ENCODE measurements at regions not wholly inside any gene's neighbourhood (a gene's known extent, or its start where the extent isn't known, plus 50 kb on each side); places are given as distances from the start of the nearest gene placed in this dataset.

DNA sequence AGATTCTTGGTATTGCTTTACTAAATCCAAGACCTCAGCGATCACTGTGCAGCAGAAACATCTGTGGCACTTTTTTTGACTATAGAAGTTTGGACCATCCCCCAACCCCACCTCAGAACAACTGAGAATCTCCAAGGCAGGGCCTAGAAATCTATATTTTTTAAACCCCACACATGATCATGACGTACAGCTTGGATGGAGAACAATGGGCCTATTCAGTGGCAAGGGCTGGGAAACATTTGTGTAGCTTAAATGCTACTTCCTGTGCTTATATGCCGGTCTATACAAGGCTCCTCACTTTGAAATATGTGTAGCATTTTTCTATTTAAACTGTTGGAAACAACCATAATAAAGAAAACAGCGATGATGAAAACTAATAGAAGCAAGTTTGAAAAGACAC is 55.1 kb upstream of the SPRED1 start:
- Histone ChIP-seq H3K4me3 (replicated peaks in 1 of 2; ENCODE audit: low read depth in 1 of 2, low read length in 2 of 2) (no peak overlapping the region), H3K79me2 (ENCODE audit: insufficient read depth, low read length) (no peaks in the 10 kb centered on the region), H3K36me3 (ENCODE audit: control insufficient read depth in 1 of 2, insufficient read depth in 2 of 2, low read length in 2 of 2) (no peaks in the 10 kb centered on the region), H2AFZ (ENCODE audit: low read depth, low read length, poor library complexity, severe bottlenecking) (no peak overlapping the region), H3K9me3 (ENCODE audit: control insufficient read depth in 1 of 2, insufficient read depth in 1 of 2, low read depth in 1 of 2, low read length in 2 of 2) (no peaks in the 10 kb centered on the region), H3K27ac (ENCODE audit: low read depth, low read length) (no peak overlapping the region), H3K9ac (ENCODE audit: low read length) (no peak overlapping the region), H3K4me2 (ENCODE audit: low read length) (no peak overlapping the region), H3K4me1 (ENCODE audit: control insufficient read depth in 1 of 2, insufficient read depth in 2 of 2, low read length in 2 of 2) (no peaks in the 10 kb centered on the region), H3K9me2 (ENCODE audit: insufficient read depth) (no peaks in the 10 kb centered on the region), H3K27me3 (ENCODE audit: insufficient read depth, low read length) (no peaks in the 10 kb centered on the region), H4K20me1 (ENCODE audit: insufficient read depth) (no peaks in the 10 kb centered on the region)
- ATAC-seq (no peak), DNase-seq (ENCODE audit: low read depth, low spot score) (no peak)
- no TSS peak for BruUV-seq (replicated peaks)
- ChIA-PET RAD21 (ENCODE audit: low non-redundant PET in 1 of 2, low total read pairs in 2 of 2, uncharacterized antibody in 2 of 2, unreplicated experiment in 2 of 2) (no interaction called here), CTCF (no interaction called here), POLR2A (no interaction called here)
- intact Hi-C loops (cut with micrococcal nuclease): no loop called here
- TF ChIP-seq CBX3 (IDR thresholded peaks at IDR 0.05; ENCODE audit: low read depth): no peak
- TF ChIP-seq EZH2 (IDR thresholded peaks at IDR 0.05): no peak
- TF ChIP-seq CEBPB (IDR thresholded peaks at IDR 0.05; ENCODE audit: low read depth): no peak
- no peak for TF ChIP-seq FOSL1 (IDR thresholded peaks at IDR 0.05; ENCODE audit: low read depth)
- TF ChIP-seq ZNF274 (IDR thresholded peaks at IDR 0.05; ENCODE audit: low read depth, low read length): no peak
- TF ChIP-seq ELF1 (IDR thresholded peaks at IDR 0.05; ENCODE audit: borderline replicate concordance, low read depth): no peak
- no peak for TF ChIP-seq ZFX (IDR thresholded peaks at IDR 0.05)

DNA sequence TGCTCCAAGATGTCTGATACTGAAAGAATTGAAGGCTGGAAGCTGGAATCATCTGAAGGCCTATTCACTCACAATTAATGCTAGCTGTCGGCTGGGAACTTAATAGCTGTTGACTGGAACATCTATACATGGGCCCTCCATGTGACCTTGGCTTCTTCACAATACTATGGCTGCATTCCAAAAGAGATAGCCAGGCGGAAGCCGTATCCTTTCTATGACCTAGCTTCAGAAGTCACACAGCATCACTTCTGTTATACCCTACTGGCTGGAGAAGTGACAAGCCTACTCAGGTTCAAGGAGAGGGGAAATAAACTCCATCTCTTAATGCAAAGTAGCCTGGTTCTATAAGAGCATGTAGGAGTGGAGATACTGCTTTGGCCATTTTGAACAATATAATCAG is 50.9 kb upstream of the SPRED1 start:
- no peaks in the 10 kb centered on the region for H3K4me1 ChIP-seq (ENCODE audit: control insufficient read depth in 1 of 2, insufficient read depth in 2 of 2, low read length in 2 of 2)
- no peaks in the 10 kb centered on the region for H4K20me1 ChIP-seq (ENCODE audit: insufficient read depth)
- H3K79me2 ChIP-seq (ENCODE audit: insufficient read depth, low read length): no peaks in the 10 kb centered on the region
- RAD21 ChIA-PET (ENCODE audit: low non-redundant PET in 1 of 2, low total read pairs in 2 of 2, uncharacterized antibody in 2 of 2, unreplicated experiment in 2 of 2): no interaction called here
- 0 out of 2 replicates have a peak, but pooled peaks cover 5% of the 10 kb centered on the region for H3K27me3 ChIP-seq (ENCODE audit: insufficient read depth, low read length)
- H3K9ac ChIP-seq (ENCODE audit: low read length): no peak overlapping the region
- no TSS peak for BruUV-seq (replicated peaks)
- no peak for TF ChIP-seq CTCF (IDR thresholded peaks at IDR 0.05 in 2 of 3, conservative IDR thresholded peaks at IDR 0.05 in 1 of 3; ENCODE audit: borderline replicate concordance in 1 of 3, insufficient read depth in 1 of 3, low read depth in 2 of 3, low read length in 2 of 3)
- no peak for TF ChIP-seq SP1 (IDR thresholded peaks at IDR 0.05; ENCODE audit: low read depth)
- TF ChIP-seq ZNF274 (IDR thresholded peaks at IDR 0.05; ENCODE audit: low read depth, low read length): no peak
- TF ChIP-seq, protein P1, sequence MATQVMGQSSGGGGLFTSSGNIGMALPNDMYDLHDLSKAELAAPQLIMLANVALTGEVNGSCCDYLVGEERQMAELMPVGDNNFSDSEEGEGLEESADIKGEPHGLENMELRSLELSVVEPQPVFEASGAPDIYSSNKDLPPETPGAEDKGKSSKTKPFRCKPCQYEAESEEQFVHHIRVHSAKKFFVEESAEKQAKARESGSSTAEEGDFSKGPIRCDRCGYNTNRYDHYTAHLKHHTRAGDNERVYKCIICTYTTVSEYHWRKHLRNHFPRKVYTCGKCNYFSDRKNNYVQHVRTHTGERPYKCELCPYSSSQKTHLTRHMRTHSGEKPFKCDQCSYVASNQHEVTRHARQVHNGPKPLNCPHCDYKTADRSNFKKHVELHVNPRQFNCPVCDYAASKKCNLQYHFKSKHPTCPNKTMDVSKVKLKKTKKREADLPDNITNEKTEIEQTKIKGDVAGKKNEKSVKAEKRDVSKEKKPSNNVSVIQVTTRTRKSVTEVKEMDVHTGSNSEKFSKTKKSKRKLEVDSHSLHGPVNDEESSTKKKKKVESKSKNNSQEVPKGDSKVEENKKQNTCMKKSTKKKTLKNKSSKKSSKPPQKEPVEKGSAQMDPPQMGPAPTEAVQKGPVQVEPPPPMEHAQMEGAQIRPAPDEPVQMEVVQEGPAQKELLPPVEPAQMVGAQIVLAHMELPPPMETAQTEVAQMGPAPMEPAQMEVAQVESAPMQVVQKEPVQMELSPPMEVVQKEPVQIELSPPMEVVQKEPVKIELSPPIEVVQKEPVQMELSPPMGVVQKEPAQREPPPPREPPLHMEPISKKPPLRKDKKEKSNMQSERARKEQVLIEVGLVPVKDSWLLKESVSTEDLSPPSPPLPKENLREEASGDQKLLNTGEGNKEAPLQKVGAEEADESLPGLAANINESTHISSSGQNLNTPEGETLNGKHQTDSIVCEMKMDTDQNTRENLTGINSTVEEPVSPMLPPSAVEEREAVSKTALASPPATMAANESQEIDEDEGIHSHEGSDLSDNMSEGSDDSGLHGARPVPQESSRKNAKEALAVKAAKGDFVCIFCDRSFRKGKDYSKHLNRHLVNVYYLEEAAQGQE (IDR thresholded peaks at IDR 0.05; ENCODE audit: low read depth): no peak
- no peak for TF ChIP-seq FOSL1 (IDR thresholded peaks at IDR 0.05; ENCODE audit: low read depth)
- TF ChIP-seq, protein P2, sequence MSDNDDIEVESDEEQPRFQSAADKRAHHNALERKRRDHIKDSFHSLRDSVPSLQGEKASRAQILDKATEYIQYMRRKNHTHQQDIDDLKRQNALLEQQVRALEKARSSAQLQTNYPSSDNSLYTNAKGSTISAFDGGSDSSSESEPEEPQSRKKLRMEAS (IDR thresholded peaks at IDR 0.05): no peak
- no peak for TF ChIP-seq CEBPB (IDR thresholded peaks at IDR 0.05; ENCODE audit: low read depth)
- no peak for TF ChIP-seq ZBTB33 (IDR thresholded peaks at IDR 0.05; ENCODE audit: extremely low read depth, insufficient replicate concordance, low read length)
- no peak for TF ChIP-seq YY1 (IDR thresholded peaks at IDR 0.05; ENCODE audit: extremely low read depth, insufficient replicate concordance, low read depth, low read length)
- no peak for TF ChIP-seq SRF (IDR thresholded peaks at IDR 0.05; ENCODE audit: low read depth)
- DNase-seq (ENCODE audit: low read depth, low spot score) (no peak), ATAC-seq (no peak)
- POLR2A ChIA-PET: no interaction called here
- H3K9me2 ChIP-seq (ENCODE audit: insufficient read depth): no peaks in the 10 kb centered on the region
- H3K9me3 ChIP-seq (ENCODE audit: control insufficient read depth in 1 of 2, insufficient read depth in 1 of 2, low read depth in 1 of 2, low read length in 2 of 2): no peaks in the 10 kb centered on the region
- CTCF ChIA-PET: no interaction called here
- no peaks in the 10 kb centered on the region for H3K36me3 ChIP-seq (ENCODE audit: control insufficient read depth in 1 of 2, insufficient read depth in 2 of 2, low read length in 2 of 2)
- intact Hi-C loops (cut with micrococcal nuclease): no loop called here
- no peak overlapping the region for H3K4me3 ChIP-seq (replicated peaks in 1 of 2; ENCODE audit: low read depth in 1 of 2, low read length in 2 of 2)
- H3K4me2 ChIP-seq (ENCODE audit: low read length): no peak overlapping the region
- no peak overlapping the region for H3K27ac ChIP-seq (ENCODE audit: low read depth, low read length)
- H2AFZ ChIP-seq (ENCODE audit: low read depth, low read length, poor library complexity, severe bottlenecking): no peak overlapping the region

All from HCT116 (cell line).